ENCODE measurements at regions not wholly inside any gene's neighbourhood (a gene's known extent, or its start where the extent isn't known, plus 50 kb on each side); places are given as distances from the start of the nearest gene placed in this dataset.

GRCh38 chr10:21099291-21100062 is 202.4 kb upstream of the NEBL start:
- no peak for DNase-seq
- in situ Hi-C loops (cut with HindIII; ENCODE audit: low pct_ligation_motif_present, low pct_unique_long_range_greater_than_20kb, low sequenced_read_pairs), result no loop called here

GRCh38 chr10:21097926-21098355 is 200.8 kb upstream of the NEBL start:
- DNase-seq, result no peak
- in situ Hi-C loops (cut with HindIII; ENCODE audit: low pct_ligation_motif_present, low pct_unique_long_range_greater_than_20kb, low sequenced_read_pairs), result no loop called here

DNA sequence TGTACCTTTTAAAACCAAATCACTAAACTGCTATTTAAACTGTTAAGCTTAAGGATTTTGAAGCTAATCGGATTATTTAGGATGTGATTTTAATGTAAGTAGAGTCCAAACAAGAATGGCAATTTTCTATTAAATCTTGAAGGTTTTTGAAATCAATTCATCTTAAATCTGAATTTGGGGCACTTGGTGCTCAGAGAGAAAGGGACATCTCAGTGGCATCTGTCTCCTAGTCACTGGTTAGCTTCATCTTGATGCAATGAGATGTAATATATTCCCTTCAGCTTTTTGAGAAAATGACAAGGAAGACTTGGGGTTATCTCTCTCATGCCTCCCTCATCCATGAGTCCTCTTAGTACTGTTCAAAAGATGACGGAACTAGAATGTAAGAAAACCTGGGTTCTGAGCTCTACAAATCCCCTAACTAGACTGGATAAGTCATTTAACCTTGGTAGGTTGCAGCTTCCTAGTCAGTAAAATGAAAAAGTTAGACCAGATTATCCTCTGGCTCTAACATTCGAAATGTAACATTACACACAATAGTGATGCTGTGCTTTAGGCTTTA is 198.5 kb upstream of the NEBL start:
- in situ Hi-C loops (cut with HindIII; ENCODE audit: low pct_ligation_motif_present, low pct_unique_long_range_greater_than_20kb, low sequenced_read_pairs), result no loop called here
- no peak for DNase-seq

GRCh38 chr10:21095073-21095472 is 198.0 kb upstream of the NEBL start:
- DNase-seq, result no peak
- in situ Hi-C loops (cut with HindIII; ENCODE audit: low pct_ligation_motif_present, low pct_unique_long_range_greater_than_20kb, low sequenced_read_pairs), result no loop called here

DNA sequence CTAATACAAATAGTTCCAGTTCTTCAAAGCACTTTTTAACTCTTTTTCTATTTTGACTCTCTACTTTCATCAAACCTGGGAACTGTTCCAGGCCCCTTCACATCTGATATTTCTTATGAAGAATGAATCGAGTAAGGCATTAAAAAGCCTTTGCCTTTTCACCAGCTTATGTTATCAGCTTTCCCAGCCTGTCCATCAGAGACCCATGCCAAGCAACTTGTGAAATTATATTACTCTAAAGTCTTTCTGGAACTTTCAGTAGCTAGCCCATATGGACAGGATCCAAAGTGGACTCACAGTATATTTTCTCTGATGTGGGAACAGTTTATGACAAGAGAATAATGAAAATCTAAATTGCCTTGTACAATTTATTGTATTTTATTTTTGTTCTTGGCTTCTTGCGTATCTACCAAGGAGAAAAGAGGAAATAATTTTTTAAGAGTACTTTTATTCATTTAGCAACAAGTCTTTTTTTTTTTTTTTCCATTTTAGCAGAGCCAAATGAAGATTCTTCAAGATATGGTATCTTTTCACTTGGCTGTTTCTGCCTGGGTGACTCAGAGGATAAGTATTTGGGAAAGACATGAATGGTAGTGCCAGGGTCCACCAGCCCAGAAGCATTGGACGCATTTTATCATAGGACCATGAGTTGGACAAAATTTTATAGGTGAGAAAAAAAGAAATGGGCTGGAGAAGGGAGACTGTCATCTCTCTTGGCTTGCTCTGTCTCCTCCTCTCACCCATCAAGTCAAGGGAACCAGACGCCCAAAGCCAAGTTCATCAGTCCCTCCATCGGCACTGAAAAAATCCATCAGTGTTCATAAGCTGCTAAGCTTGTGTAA is 195.8 kb upstream of the NEBL start:
- DNase-seq, result no peak
- in situ Hi-C loops (cut with HindIII; ENCODE audit: low pct_ligation_motif_present, low pct_unique_long_range_greater_than_20kb, low sequenced_read_pairs), result no loop called here

GRCh38 chr10:21090609-21091082 is 193.5 kb upstream of the NEBL start:
- in situ Hi-C loops (cut with HindIII; ENCODE audit: low pct_ligation_motif_present, low pct_unique_long_range_greater_than_20kb, low sequenced_read_pairs), result no loop called here
- no peak for DNase-seq

GRCh38 chr10:21087476-21087875 is 190.4 kb upstream of the NEBL start:
- DNase-seq, result no peak
- in situ Hi-C loops (cut with HindIII; ENCODE audit: low pct_ligation_motif_present, low pct_unique_long_range_greater_than_20kb, low sequenced_read_pairs), result no loop called here

DNA sequence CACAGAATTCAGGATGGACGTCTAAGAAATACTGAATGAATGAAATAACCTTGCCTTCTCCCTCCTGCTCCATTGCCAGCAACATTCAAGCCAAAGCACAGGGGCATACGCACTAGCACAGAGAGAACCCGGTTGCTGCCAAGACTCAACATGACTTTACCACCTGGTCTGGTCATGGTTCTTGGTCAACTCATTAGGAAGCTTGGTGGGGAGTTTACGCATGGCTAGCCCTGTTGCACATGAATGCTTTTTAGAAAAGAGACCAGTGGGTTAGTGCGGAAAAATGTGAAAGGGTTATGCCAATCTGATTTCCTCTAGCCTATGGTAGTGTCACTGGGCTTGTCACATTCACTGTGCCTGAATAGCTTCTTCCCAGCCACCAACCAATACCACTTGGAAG is 187.6 kb upstream of the NEBL start:
- DNase-seq, result peak; percentile 79
- in situ Hi-C loops (cut with HindIII; ENCODE audit: low pct_ligation_motif_present, low pct_unique_long_range_greater_than_20kb, low sequenced_read_pairs), result no loop called here

DNA sequence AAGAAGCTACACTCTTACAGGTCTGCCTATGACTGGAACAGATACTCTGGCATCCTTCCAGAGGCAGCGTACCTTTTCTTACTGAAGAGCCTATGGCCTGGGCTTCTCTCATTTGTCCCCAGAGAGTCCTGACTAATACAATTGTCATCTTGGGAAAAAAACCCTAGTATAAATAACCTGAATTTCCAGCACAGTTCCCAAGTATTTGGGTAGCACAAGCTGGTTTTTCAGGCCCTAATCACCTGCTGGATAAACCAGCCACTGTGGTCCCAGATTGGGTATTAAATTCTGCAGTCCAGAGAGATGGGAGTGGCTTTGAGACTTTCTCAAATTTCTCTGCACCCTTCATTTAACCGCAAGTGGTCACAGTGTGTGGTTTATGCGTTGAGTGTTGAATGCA is 186.8 kb upstream of the NEBL start:
- in situ Hi-C loops (cut with HindIII; ENCODE audit: low pct_ligation_motif_present, low pct_unique_long_range_greater_than_20kb, low sequenced_read_pairs), result no loop called here
- peak; percentile 1 for DNase-seq

DNA sequence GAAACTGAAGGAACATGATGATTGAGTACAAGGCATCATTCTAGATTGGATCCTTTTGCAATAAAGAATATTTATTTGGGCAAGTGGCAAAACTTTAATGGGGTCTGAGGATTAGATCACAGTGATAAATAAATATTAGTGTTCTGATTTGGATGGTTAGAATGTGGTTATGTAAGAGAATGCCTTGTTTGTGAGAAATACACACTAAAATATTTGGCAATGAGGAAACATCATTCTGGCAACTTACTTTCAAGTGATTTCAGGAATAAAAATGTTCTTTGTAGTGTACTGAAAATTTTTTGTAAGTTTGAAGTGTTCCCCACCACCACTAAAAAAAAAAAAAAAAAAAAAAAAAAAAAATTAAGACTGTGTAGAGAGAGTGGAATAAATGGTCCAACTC is 185.1 kb upstream of the NEBL start:
- in situ Hi-C loops (cut with HindIII; ENCODE audit: low pct_ligation_motif_present, low pct_unique_long_range_greater_than_20kb, low sequenced_read_pairs), result no loop called here
- no peak for DNase-seq

DNA sequence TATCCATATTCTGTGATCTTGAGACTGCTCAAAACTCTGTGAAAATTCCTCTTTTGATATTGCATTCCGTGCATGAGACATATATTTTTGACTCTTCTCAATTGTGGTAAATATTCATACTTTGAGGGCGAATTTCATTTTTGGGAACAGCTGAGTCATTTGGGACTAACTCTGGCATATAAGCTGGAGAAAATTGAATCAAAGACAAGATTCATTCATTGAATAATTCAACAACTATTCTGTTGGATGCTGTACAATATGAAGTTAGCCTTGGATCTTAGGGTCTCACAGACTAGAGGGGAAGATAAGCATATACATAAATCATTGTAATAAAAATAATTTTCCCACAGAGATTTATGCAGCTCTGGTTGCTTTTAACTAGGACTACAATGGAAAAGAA is 183.2 kb upstream of the NEBL start:
- in situ Hi-C loops (cut with HindIII; ENCODE audit: low pct_ligation_motif_present, low pct_unique_long_range_greater_than_20kb, low sequenced_read_pairs), result no loop called here
- no peak for DNase-seq

- in situ Hi-C loops (cut with HindIII; ENCODE audit: low pct_ligation_motif_present, low pct_unique_long_range_greater_than_20kb, low sequenced_read_pairs), result no loop called here
- DNase-seq, result no peak
Measured at GRCh38 chr10:21079330-21079658, 182.2 kb upstream of the NEBL start.

GRCh38 chr10:21078410-21079329 is 181.6 kb upstream of the NEBL start:
- DNase-seq, result peak; percentile 62
- in situ Hi-C loops (cut with HindIII; ENCODE audit: low pct_ligation_motif_present, low pct_unique_long_range_greater_than_20kb, low sequenced_read_pairs), result no loop called here

- in situ Hi-C loops (cut with HindIII; ENCODE audit: low pct_ligation_motif_present, low pct_unique_long_range_greater_than_20kb, low sequenced_read_pairs), result no loop called here
- DNase-seq, result no peak
Measured at GRCh38 chr10:21077681-21078080, 180.6 kb upstream of the NEBL start.

DNA sequence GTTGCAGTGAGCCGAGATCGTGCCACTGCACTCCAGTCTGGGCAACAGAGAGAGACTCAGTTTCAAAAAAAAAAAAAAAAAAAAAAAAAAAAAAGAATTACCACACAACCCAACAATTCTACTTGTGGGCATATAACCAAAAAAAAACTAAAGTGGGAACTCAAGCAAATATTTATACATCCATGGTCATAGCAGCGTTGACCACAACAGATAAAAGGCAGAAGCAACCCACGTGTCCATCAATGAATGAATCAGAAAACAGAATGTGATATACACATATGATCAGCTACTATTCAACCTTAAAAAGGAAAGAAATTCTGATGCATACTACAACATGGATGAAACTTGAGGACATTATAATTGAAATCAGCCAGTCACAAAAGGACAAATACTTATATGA is 179.3 kb upstream of the NEBL start:
- in situ Hi-C loops (cut with HindIII; ENCODE audit: low pct_ligation_motif_present, low pct_unique_long_range_greater_than_20kb, low sequenced_read_pairs), result no loop called here
- DNase-seq, result no peak

- DNase-seq, result no peak
- in situ Hi-C loops (cut with HindIII; ENCODE audit: low pct_ligation_motif_present, low pct_unique_long_range_greater_than_20kb, low sequenced_read_pairs), result no loop called here
Measured at GRCh38 chr10:21075880-21076279, 178.8 kb upstream of the NEBL start.

DNA sequence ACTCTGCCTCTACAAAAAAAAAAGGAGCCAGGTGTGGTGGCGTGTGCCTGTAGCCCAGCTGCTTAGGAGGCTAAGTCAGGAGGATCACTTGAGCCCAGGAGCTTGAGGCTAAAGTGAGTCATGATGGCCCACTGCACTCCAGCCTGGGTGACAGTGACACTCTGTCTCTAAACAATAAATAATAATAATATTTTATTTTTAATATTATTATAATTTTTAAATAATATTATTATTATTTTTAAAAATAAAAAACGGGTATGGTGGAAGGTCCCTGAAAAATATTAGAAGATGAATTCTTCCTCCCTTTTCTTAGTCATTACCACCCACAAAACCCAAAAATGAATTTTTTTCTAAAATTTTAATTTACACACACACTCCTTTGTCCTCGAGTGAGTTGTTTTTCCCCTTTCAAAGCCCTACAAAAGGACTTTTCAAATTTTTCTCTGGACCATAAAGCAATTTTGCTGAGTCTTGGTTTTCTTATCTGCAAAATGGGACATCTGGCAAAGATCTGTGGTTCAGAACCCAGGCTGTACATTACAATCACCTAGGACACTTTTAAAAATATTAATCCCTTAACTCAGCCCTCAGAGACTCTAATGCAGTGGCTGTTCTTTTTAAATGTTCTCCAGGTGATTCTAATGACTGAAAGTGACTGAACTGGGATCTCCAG is 174.0 kb upstream of the NEBL start:
- DNase-seq, result no peak
- in situ Hi-C loops (cut with HindIII; ENCODE audit: low pct_ligation_motif_present, low pct_unique_long_range_greater_than_20kb, low sequenced_read_pairs), result no loop called here

Measured in ACHN (cell line).